ENCODE measurements at regions not wholly inside any gene's neighbourhood (a gene's known extent, or its start where the extent isn't known, plus 50 kb on each side); places are given as distances from the start of the nearest gene placed in this dataset.

GRCh38 chr2:56508662-56509061 is 324.9 kb downstream of the CCDC85A start:
- in situ Hi-C loops (cut with HindIII; ENCODE audit: low sequenced_read_pairs): no loop called here

DNA sequence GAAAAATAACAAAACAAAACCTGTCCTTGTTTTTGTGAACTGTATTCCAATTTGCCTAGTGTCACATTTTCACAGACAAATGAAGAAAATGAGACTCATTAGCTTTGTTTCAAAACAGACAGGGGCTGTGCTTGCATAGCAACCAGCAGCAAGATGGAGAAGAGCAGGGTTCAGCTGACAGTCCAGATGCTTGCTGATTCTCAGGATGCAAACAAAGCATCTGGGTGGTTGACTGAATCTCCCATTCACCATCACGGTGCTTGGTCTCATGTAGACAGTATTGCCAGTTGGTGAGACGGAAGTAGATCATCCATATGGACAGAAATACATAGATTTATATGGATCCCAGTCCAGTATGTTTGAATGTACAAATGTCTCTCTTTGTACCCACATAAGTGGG is 326.8 kb downstream of the CCDC85A start:
- in situ Hi-C loops (cut with HindIII; ENCODE audit: low sequenced_read_pairs): no loop called here

- in situ Hi-C loops (cut with HindIII; ENCODE audit: low sequenced_read_pairs): no loop called here
Observed at GRCh38 chr2:56515399-56515798, 331.6 kb downstream of the CCDC85A start.

- in situ Hi-C loops (cut with HindIII; ENCODE audit: low sequenced_read_pairs): no loop called here
Observed at GRCh38 chr2:56519806-56520205, 336.0 kb downstream of the CCDC85A start.

DNA sequence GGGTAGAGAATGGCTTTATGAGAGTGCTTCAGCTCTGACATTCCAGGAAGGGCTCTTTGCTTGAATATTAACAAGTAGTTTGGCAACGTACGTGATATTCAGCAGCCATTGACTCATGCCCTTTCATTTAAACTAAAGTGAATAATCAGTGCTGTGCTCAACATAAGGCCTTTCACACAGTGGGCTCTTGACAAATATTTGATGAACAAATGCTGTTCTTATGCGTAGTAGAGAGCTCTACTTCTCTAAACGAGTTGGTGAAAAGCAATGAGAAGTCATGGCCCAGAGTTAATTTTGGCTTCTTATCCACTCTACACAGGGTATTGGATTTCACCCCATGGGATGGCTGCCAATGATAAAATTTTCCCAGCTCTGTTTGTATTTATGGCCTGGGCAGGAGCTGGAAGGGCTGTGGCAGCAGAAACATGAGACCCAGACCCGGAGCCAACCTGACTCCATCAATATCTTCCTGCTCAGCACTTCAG is 338.9 kb downstream of the CCDC85A start:
- in situ Hi-C loops (cut with HindIII; ENCODE audit: low sequenced_read_pairs): no loop called here

- in situ Hi-C loops (cut with HindIII; ENCODE audit: low sequenced_read_pairs): no loop called here
Observed at GRCh38 chr2:56523816-56524215, 340.0 kb downstream of the CCDC85A start.

- in situ Hi-C loops (cut with HindIII; ENCODE audit: low sequenced_read_pairs): no loop called here
Observed at GRCh38 chr2:56531668-56532420, 348.1 kb downstream of the CCDC85A start.

DNA sequence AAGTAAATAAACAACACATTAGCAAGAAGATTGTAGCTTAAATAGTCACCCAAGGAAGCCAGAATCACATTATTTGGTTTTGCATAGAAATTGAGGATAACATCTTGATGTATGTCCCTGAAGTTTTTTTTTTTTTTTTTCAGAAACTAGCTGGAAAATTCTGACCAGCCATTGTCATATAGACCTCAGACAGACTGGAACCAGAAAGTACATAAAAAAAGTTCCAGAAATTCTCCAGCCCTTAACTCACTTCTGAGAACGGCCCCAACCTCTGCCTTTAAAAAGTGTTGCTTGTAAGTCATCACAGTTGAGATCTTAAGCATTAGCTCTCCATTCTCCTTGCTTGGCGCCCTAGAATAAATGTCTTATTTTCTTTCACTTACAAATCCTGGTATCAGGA is 350.5 kb downstream of the CCDC85A start:
- in situ Hi-C loops (cut with HindIII; ENCODE audit: low sequenced_read_pairs): no loop called here

- in situ Hi-C loops (cut with HindIII; ENCODE audit: low sequenced_read_pairs): no loop called here
Observed at GRCh38 chr2:56537756-56538155, 354.0 kb downstream of the CCDC85A start.

- in situ Hi-C loops (cut with HindIII; ENCODE audit: low sequenced_read_pairs): no loop called here
Observed at GRCh38 chr2:56539618-56540017, 355.8 kb downstream of the CCDC85A start.

DNA sequence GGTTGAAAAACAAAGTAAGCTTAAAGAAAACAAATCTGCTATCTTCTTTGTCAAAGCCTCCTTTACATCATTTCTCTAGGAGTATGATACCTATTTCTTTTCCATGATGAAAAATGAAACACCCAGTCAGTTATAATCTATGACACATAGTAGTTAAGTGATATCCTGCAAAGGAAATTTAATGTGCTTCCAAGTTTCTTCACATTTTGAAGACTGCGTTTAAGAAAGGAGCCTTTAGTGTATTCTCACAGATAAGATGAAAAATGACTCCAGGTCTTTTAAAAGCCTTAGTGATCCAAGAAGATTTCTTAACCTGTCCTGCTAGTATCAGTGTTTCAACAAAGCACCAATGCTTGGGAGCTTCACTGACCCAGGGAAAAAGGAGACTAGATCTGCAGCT is 356.7 kb downstream of the CCDC85A start:
- in situ Hi-C loops (cut with HindIII; ENCODE audit: low sequenced_read_pairs): no loop called here

GRCh38 chr2:56540916-56541315 is 357.1 kb downstream of the CCDC85A start:
- in situ Hi-C loops (cut with HindIII; ENCODE audit: low sequenced_read_pairs): no loop called here

GRCh38 chr2:56542213-56542612 is 358.4 kb downstream of the CCDC85A start:
- in situ Hi-C loops (cut with HindIII; ENCODE audit: low sequenced_read_pairs): no loop called here

DNA sequence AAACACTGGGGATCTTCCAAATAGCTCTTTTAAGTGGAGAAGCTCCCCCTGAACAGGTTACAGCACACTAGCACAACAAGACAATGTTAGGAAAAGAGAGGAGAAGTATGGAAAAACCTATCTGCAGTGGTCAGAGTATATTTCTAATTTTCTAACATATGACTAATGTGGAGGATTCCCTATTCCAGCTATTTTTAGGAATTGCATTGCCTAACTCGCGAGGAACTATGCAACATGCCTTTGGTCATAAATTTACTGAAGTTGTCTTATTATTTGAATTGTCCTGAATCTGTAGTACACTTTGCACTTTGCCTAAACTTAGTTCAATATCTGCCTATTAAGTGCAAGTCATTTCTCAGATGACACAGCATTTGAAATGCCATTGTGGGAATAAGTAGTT is 381.4 kb downstream of the CCDC85A start:
- in situ Hi-C loops (cut with HindIII; ENCODE audit: low sequenced_read_pairs): no loop called here

DNA sequence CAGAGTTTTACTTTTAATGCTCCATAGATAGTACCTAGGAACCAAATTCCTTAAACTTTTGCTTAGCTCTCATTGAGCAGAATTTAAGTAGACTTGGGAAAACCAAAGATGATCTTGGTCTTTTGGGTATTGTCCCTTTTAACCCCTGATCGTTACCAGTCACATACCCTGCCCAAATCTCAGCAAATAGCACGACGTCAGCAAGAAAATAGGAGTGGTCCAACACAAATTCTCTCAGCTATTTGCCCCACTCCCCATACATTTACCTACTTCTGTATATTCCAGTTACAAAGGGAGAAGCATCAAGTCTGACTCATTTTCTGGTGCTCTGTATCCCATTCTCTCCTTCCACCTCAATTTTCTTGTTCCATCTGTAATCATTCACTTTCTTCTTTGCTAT is 387.3 kb downstream of the CCDC85A start:
- in situ Hi-C loops (cut with HindIII; ENCODE audit: low sequenced_read_pairs): no loop called here

- in situ Hi-C loops (cut with HindIII; ENCODE audit: low sequenced_read_pairs): no loop called here
Observed at GRCh38 chr2:56576001-56576400, 392.2 kb downstream of the CCDC85A start.

GRCh38 chr2:56580242-56580641 is 396.5 kb downstream of the CCDC85A start:
- in situ Hi-C loops (cut with HindIII; ENCODE audit: low sequenced_read_pairs): no loop called here

GRCh38 chr2:56582570-56582969 is 398.8 kb downstream of the CCDC85A start:
- in situ Hi-C loops (cut with HindIII; ENCODE audit: low sequenced_read_pairs): no loop called here

DNA sequence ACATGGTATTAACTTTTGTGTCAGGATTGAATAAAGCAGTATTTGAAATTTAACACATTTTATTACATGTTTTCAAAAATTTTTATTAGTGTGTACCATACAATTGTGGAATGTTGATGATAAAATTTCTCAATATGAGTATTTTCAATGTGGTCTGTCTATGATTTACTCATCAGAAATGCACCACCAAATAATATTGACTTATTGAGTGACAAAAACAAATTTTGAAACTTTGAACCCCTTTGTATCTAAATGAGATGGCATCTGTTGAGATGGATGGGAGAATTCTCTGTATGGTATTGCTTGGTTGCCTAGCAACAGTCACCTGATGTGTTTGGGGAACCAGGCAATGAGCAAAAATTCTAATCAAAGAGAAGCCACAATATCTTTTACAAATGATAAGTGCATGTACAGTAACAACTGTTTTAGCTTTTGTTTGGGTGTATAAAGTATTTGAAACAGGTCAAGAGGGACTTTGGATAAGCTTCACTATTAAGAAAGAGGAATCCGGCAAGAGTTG is 400.1 kb downstream of the CCDC85A start:
- in situ Hi-C loops (cut with HindIII; ENCODE audit: low sequenced_read_pairs): no loop called here

DNA sequence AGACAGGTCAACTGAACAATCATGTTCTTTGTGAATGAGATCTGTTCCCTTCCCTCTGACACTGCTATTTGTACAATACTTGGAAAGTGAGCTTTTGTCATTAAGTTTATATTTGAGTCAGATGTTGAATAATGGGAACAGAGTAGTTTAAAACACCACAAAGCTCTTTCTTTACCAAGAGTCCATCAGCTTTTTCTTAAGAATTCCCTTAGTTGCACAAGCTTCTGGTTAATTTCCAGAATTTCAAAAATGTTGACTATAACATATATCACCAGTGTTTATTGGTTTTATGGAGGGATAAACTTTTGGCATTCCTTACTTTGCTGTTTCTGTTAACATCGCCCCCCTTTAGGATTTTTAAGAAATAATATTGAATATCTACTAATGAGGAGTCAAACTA is 403.7 kb downstream of the CCDC85A start:
- in situ Hi-C loops (cut with HindIII; ENCODE audit: low sequenced_read_pairs): no loop called here

- in situ Hi-C loops (cut with HindIII; ENCODE audit: low sequenced_read_pairs): no loop called here
Observed at GRCh38 chr2:56589194-56589593, 405.4 kb downstream of the CCDC85A start.

DNA sequence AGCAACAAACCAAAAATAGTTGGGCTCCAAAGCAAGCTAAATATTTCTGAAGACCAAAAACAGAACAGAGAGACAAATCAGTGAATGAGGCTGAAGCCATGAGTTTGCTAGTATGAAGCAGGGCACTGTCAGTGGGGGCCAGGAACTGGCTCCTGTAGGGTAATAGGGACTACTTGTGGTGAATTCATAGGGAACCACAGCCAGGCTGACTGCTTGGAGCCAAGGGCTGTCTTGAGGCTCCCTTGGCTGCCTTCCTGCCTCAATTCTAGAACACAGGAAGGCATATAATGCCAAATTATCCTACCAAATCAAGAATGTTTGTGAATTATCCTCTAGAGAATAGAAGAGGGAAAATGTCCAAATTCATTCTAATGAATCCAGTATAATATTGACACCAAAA is 406.0 kb downstream of the CCDC85A start:
- in situ Hi-C loops (cut with HindIII; ENCODE audit: low sequenced_read_pairs): no loop called here

- in situ Hi-C loops (cut with HindIII; ENCODE audit: low sequenced_read_pairs): no loop called here
Observed at GRCh38 chr2:56590611-56591010, 406.8 kb downstream of the CCDC85A start.

Data from DLD1 (cell line).